GM10266 (cell line): ENCODE measurements at regions not wholly inside any gene's neighbourhood (a gene's known extent, or its start where the extent isn't known, plus 50 kb on each side); places are given as distances from the start of the nearest gene placed in this dataset.

Source experiments
- DNase-seq: peaks from one replicate; pipeline ENCODE4 v3.0.0; 2012; ENCODE audit errors: extremely low spot score
- CTCF ChIP-seq: IDR thresholded peaks from 2 replicates; pipeline ENCODE4 v1.5.1; 2012; ENCODE audit warnings: mild to moderate bottlenecking, low read depth; ENCODE audit not compliant: control insufficient read depth, insufficient read depth; ENCODE audit errors: missing control alignments

DNA sequence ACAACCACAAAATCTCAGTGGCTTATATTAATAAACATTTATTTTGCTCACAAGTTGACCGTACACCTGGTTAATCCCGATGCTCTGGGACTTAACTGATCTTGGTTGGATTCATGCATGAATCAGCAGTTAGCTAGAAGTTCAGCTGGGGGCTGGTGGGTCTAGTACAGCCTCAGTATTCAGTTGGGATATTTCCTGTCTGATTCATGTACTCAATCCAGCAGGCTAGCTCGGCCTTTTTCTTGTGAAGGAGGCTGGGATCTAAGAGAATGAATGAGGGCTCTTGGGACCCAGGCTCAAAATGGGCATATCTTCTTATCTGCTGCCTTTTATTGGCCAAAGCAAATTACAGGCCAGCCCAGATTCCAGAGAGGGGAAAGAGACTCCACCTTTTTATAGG is 178.8 kb downstream of the KCTD12 start:
- no peak for DNase-seq
- TF ChIP-seq CTCF: no peak

DNA sequence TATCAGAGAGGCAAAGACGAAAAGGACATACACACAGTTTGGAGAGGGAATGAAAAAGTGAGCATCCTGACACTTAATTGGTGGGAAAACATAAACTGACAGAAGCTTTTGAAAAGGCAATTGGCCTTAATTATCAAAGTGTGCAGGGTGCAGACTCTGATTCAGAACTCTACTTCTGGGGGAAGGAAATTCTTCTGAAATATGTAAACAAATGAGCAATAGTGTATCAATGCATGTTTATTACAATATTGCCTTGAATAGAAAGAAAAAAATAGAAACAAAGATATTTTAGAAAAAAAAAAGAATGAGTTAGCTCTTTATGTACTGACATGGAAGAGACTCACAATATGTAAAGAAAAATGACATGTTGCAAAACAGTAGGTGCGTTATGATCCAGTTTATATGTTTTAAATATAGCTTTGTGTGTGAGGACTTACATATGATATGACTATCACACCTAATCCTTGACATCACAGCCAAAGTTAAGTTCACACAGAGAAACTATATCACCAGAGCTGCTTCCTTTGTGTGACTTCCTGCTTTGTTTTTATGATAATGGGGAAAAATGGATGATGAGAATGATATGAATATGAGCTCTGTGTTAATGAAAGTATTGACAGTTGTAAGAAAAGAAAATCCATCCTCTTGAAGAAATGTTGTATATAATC is 182.4 kb downstream of the KCTD12 start:
- DNase-seq: no peak
- TF ChIP-seq CTCF: no peak

- TF ChIP-seq CTCF: no peak
- DNase-seq: no peak
Measured at GRCh38 chr13:76703216-76703615, 183.0 kb downstream of the KCTD12 start.

DNA sequence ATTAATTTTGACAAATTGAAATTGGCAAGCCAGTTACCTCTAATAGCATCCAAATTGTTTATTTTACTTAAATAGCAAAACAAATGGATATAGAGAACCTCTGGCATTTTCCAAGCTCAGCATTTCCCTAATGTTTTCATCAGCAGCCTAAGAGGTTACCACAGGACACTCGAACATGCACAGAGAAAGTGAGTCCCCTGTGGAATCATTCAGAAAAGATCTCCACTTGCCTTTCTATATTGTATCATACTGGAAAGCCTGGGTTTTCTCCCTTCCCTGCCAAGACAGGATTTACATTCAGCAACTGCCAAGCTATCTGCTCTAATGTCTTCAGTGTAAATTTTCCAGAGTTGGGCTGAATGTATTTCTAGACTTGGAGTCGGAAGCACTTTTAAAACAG is 188.9 kb downstream of the KCTD12 start:
- DNase-seq: no peak
- no peak for TF ChIP-seq CTCF

DNA sequence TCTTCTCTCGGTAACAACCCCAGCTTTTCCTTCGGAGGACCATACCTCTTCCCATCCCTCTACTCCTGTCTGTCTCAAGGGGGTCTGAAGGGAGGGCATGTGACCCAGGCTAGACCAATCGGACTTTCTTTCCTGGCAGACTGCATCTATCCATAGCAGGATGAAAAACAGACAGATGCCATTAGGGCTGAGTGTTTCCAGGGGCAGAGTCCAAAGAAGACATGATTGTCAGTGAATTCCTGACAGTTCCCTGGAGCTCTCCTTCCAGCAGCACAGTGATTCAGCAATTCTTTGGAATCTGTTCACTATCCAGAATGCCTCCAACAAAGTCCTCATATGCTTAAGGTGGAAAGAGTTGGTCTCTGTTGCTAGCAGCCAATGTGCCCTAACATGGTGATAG is 189.8 kb downstream of the KCTD12 start:
- TF ChIP-seq CTCF: no peak
- DNase-seq: no peak

GRCh38 chr13:76693086-76693485 is 193.1 kb downstream of the KCTD12 start:
- DNase-seq: no peak
- no peak for TF ChIP-seq CTCF

DNA sequence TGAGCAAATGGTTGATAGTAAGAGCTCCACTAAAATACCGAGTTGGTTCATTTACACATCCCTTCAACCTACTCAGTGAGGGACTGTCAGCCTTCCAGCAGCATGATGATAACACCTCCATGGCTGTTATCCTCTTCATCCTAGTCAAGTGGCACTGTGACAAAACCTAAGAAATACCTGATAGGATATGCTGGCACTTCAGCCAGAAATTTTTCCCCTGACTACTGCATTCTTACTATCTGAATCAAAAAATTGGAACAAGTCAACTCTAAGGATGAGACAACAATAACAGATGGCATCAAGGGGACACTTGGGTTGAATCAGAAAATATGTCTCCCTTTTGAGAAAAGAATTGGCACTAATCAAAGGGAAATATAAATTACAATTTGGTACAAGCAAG is 193.9 kb downstream of the KCTD12 start:
- DNase-seq: no peak
- no peak for TF ChIP-seq CTCF
